ENCODE measurements at regions not wholly inside any gene's neighbourhood (a gene's known extent, or its start where the extent isn't known, plus 50 kb on each side); places are given as distances from the start of the nearest gene placed in this dataset.

DNA sequence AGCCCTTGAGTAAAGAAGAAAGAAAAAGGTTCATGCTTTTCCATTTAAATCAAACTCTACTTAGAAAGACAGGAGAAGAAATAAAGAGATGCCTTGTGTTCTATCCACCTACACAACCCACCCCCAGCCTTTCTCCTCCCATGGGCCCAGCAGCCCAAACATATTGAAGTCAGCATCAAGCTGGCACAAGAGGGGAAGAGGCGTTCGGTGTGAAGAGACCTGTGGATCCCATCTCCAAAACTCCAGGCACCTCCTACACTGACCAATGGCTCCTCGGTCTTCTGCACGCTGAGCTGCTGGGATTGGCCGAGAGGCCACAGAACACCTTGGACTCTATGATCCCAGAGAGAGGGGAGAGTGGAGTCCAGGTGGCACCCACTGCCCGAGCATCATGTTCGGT, 66.0 kb upstream of the CELF2 start:
- TF ChIP-seq, protein P1, sequence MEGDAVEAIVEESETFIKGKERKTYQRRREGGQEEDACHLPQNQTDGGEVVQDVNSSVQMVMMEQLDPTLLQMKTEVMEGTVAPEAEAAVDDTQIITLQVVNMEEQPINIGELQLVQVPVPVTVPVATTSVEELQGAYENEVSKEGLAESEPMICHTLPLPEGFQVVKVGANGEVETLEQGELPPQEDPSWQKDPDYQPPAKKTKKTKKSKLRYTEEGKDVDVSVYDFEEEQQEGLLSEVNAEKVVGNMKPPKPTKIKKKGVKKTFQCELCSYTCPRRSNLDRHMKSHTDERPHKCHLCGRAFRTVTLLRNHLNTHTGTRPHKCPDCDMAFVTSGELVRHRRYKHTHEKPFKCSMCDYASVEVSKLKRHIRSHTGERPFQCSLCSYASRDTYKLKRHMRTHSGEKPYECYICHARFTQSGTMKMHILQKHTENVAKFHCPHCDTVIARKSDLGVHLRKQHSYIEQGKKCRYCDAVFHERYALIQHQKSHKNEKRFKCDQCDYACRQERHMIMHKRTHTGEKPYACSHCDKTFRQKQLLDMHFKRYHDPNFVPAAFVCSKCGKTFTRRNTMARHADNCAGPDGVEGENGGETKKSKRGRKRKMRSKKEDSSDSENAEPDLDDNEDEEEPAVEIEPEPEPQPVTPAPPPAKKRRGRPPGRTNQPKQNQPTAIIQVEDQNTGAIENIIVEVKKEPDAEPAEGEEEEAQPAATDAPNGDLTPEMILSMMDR (IDR thresholded peaks at IDR 0.05), result no peak
- no peaks in the 10 kb centered on the region for H3K9me3 ChIP-seq
- no peak for DNase-seq
- no peak overlapping the region for H3K4me3 ChIP-seq
- no peaks in the 10 kb centered on the region for H3K36me3 ChIP-seq
- intact Hi-C loops (cut with DNase I; ENCODE audit: low total_unique reads), result no loop called here
- H3K4me1 ChIP-seq, result no peaks in the 10 kb centered on the region
- H3K27ac ChIP-seq, result no peak overlapping the region
- no peaks in the 10 kb centered on the region for H3K27me3 ChIP-seq

DNA sequence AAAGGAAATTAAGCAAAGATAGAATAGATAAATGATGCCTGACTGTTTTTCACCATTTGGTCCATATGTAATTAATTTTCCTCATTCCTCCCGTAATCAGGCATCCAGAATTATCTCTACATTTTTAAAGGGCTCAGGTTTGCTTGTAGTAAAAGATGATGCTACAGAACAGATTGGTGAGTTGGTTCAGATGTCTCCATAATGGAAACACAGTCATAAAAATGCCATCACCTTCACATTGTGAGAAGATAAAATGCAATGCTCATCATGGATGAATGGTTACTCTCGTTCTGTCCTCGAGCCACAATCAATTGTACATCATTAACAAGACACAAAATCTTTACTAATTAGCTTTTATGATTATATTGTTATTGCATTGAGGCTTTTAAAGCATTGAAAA, 64.9 kb upstream of the CELF2 start:
- intact Hi-C loops (cut with DNase I; ENCODE audit: low total_unique reads), result no loop called here
- no peaks in the 10 kb centered on the region for H3K9me3 ChIP-seq
- no peak for DNase-seq
- no peak overlapping the region for H3K4me3 ChIP-seq
- no peaks in the 10 kb centered on the region for H3K27me3 ChIP-seq
- H3K27ac ChIP-seq, result no peak overlapping the region
- no peaks in the 10 kb centered on the region for H3K4me1 ChIP-seq
- TF ChIP-seq, protein P1 (IDR thresholded peaks at IDR 0.05), result no peak
- no peaks in the 10 kb centered on the region for H3K36me3 ChIP-seq

DNA sequence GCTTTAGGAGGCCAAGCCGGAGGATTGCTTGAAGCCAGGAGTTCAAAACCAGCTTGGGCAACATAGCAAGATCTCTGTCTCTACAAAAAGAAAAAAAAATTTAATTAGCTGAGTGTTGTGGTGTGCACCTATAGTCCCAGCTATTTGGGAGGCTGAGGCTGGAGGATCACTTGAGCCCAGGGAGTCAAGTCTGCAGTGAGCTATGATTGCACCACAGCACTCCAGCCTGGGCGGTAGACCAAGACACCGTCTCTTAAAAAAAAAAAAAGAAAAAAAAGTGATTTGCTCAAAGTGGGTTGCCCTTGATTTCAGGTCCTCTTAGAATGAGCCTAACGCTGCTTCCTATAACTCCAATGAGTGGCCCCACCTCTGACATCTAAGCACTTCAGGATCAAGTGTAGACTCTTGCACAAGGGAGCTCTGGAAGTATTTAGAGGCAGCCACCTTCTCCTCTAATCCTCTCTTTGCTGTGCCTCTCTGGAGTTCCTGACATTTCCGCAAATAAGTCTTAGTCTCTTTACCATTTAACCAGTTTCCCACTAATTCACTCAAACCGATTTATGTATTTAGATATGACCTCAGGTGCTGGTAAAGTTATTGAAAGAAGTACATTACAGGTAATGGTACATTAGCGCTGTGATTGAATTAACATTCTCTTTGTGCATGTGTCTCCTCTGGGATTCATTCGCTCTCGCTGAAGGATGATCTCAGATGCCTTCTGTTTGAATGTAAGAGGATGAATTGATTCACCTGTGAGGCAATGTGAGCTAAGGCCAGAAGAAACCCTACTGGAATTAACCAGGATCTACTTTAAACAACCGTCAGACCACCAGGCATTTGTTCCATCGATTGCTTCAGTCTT, 60.8 kb upstream of the CELF2 start:
- no peak overlapping the region for H3K4me3 ChIP-seq
- TF ChIP-seq, protein P1 (IDR thresholded peaks at IDR 0.05), result no peak
- no peak for DNase-seq
- H3K4me1 ChIP-seq, result no peaks in the 10 kb centered on the region
- H3K27me3 ChIP-seq, result no peaks in the 10 kb centered on the region
- H3K27ac ChIP-seq, result no peak overlapping the region
- H3K9me3 ChIP-seq, result no peaks in the 10 kb centered on the region
- intact Hi-C loops (cut with DNase I; ENCODE audit: low total_unique reads), result no loop called here
- no peaks in the 10 kb centered on the region for H3K36me3 ChIP-seq

DNA sequence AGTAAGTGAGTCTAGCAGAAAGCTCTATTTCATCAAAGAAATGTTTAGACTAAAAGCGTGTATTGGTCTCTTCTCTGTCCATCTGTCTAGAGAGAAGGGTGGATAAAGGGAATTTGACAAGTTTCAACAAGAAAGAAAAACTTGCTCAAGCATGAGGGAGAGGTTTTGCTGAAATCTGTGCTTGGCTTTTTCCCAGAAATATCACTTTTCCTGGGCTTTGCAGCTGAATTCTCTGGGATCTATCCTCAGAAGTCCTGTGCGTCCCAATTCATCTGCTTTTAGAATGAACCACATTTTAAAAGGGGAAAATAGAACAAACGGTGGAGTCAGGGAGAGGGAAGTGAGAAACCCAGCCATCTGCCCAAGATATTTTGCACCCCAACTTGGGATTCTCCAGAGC, 59.6 kb upstream of the CELF2 start:
- Histone ChIP-seq H3K4me3 (no peak overlapping the region), H3K4me1 (no peaks in the 10 kb centered on the region), H3K27ac (no peak overlapping the region), H3K36me3 (no peaks in the 10 kb centered on the region), H3K9me3 (no peaks in the 10 kb centered on the region), H3K27me3 (no peaks in the 10 kb centered on the region)
- TF ChIP-seq, protein P1 (IDR thresholded peaks at IDR 0.05), result no peak
- DNase-seq, result no peak
- intact Hi-C loops (cut with DNase I; ENCODE audit: low total_unique reads), result no loop called here

DNA sequence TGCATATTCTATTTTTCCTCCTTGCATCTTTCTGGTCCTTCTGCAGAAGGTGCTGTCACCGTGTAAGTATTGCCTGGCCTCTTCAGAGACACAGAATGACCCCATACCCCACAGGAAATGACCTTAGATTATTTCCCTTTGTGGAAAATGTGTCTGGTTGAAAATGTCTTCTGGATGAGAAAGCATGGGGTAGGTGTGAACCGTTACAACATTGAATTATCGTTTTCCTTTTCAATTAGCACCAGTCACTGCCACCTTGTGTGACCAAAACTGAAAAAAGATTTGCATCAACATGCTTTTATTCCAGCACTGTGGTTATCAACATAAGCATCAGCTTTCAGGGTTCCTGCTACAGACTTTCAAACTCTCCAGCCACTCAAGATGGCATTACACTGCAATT, 58.0 kb upstream of the CELF2 start:
- no peaks in the 10 kb centered on the region for H3K4me1 ChIP-seq
- H3K4me3 ChIP-seq, result no peak overlapping the region
- TF ChIP-seq, protein P1 (IDR thresholded peaks at IDR 0.05), result no peak
- intact Hi-C loops (cut with DNase I; ENCODE audit: low total_unique reads), result no loop called here
- no peaks in the 10 kb centered on the region for H3K27me3 ChIP-seq
- H3K27ac ChIP-seq, result no peak overlapping the region
- no peaks in the 10 kb centered on the region for H3K9me3 ChIP-seq
- no peak for DNase-seq
- no peaks in the 10 kb centered on the region for H3K36me3 ChIP-seq

All from tibial artery (tissue), 4 donors.